ENCODE measurements at regions not wholly inside any gene's neighbourhood (a gene's known extent, or its start where the extent isn't known, plus 50 kb on each side); places are given as distances from the start of the nearest gene placed in this dataset.
A peak's percentile ranks its signal among the peaks of the same experiment; 100 is the strongest.

GRCh38 chr18:28576941-28577340 lies 400.0 kb upstream of the CDH2 start:
- H3K27ac ChIP-seq = no peak overlapping the region
- no peak for TF ChIP-seq CTCF (IDR thresholded peaks at IDR 0.05)
- no peak for DNase-seq (ENCODE audit: low spot score)
- H3K4me3 ChIP-seq = no peak overlapping the region

- no peak overlapping the region for H3K27ac ChIP-seq
- TF ChIP-seq CTCF (IDR thresholded peaks at IDR 0.05) = no peak
- no peak for DNase-seq (ENCODE audit: low spot score)
- H3K4me3 ChIP-seq = no peak overlapping the region
These were observed 398.2 kb upstream of the CDH2 start for GRCh38 chr18:28575123-28575522.

GRCh38 chr18:28574175-28574574 lies 397.2 kb upstream of the CDH2 start:
- Histone ChIP-seq H3K4me3 (no peak overlapping the region), H3K27ac (no peak overlapping the region)
- no peak for TF ChIP-seq CTCF (IDR thresholded peaks at IDR 0.05)
- DNase-seq (ENCODE audit: low spot score) = no peak

GRCh38 chr18:28571929-28572328 lies 395.0 kb upstream of the CDH2 start:
- Histone ChIP-seq H3K4me3 (no peak overlapping the region), H3K27ac (no peak overlapping the region)
- no peak for TF ChIP-seq CTCF (IDR thresholded peaks at IDR 0.05)
- no peak for DNase-seq (ENCODE audit: low spot score)

- no peak for TF ChIP-seq CTCF (IDR thresholded peaks at IDR 0.05)
- H3K27ac ChIP-seq = no peak overlapping the region
- DNase-seq (ENCODE audit: low spot score) = no peak
- no peak overlapping the region for H3K4me3 ChIP-seq
These were observed 383.4 kb upstream of the CDH2 start for GRCh38 chr18:28560331-28560730.

- DNase-seq (ENCODE audit: low spot score) = no peak
- Histone ChIP-seq H3K27ac (no peak overlapping the region), H3K4me3 (no peak overlapping the region)
- TF ChIP-seq CTCF (IDR thresholded peaks at IDR 0.05) = no peak
These were observed 382.6 kb upstream of the CDH2 start for GRCh38 chr18:28559511-28559910.

- DNase-seq (ENCODE audit: low spot score) = no peak
- Histone ChIP-seq H3K27ac (peak overlapping the region in 1 of 2 donors; percentile 64), H3K4me3 (peak overlapping the region; percentile 36)
- no peak for TF ChIP-seq CTCF (IDR thresholded peaks at IDR 0.05)
These were observed 365.0 kb upstream of the CDH2 start for GRCh38 chr18:28541934-28542333.
